ENCODE measurements at regions not wholly inside any gene's neighbourhood (a gene's known extent, or its start where the extent isn't known, plus 50 kb on each side); places are given as distances from the start of the nearest gene placed in this dataset.

DNA sequence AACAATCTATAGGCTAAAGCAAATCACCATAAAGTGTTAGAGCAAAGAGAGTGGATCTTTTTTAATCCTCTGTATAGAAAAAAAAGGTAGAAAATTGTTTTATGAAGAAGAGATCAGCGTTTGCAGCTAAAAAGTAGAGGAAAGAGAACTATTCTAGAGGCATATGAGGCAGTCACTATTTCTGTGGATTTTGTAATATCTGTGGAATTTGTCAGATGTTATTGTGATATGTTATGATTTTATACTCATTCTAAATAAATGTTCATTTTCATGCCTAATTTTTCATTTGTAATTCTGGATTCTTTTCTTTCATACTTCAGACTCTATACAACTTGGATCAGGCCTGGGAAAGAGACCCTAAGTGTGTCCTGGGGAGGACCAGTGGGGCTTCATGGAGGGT is 295.0 kb upstream of the LYZL1 start:
- Histone ChIP-seq H3K79me2 (ENCODE audit: control insufficient read depth, insufficient read depth, low read length) (no peaks in the 10 kb centered on the region), H3K4me3 (no peak overlapping the region), H3K27me3 (ENCODE audit: control insufficient read depth in 2 of 2, insufficient read depth in 2 of 2, low read length in 2 of 2) (peaks cover 8 to 9% of the 10 kb centered on the region in 2 experiments; a peak in 3 of 5 replicates), H3K27ac (ENCODE audit: extremely low read depth, low read depth, low read length) (no peak overlapping the region), H3K4me2 (ENCODE audit: insufficient read depth, low read length) (no peak overlapping the region), H3K9me1 (ENCODE audit: control insufficient read depth, insufficient read depth, low read length) (no peaks in the 10 kb centered on the region), H3K9ac (ENCODE audit: insufficient read depth in 1 of 2, low read depth in 2 of 2, low read length in 2 of 2) (no peak overlapping the region), H3K36me3 (ENCODE audit: control insufficient read depth, insufficient read depth, low read length) (no peaks in the 10 kb centered on the region), H3K9me3 (replicated peaks; ENCODE audit: control insufficient read depth, insufficient read depth, low read depth, low read length) (no peaks in the 10 kb centered on the region; the same call in 1 of the 2 replicates), H4K20me1 (replicated peaks; ENCODE audit: control insufficient read depth, insufficient read depth, low read length) (no peaks in the 10 kb centered on the region), H2AFZ (ENCODE audit: low read depth, low read length) (no peak overlapping the region), H3K4me1 (replicated peaks in 1 of 2; ENCODE audit: control insufficient read depth in 2 of 2, insufficient read depth in 2 of 2, low read length in 2 of 2) (no peaks in the 10 kb centered on the region; a peak in 2 of 5 replicates)
- no peak for ATAC-seq
- 8% methylated on average over 1 of the region's 1 CpG for WGBS (ENCODE audit: insufficient coverage, low coverage, missing lambda C conversion rate)
- no TSS peak for BruUV-seq (replicated peaks)
- POLR2A ChIA-PET = no interaction called here
- intact Hi-C loops (cut with micrococcal nuclease) (loop anchor here (10.0 kb wide), 1 partner anchor 311 kb away; no protein-coding TSS in a partner anchor), in situ Hi-C loops (cut with MboI) (no loop called here)
- TF ChIP-seq PTBP1 (IDR thresholded peaks at IDR 0.05; ENCODE audit: low read depth, low read length) (no peak), SLC30A9 (CRISPR knock-in tag; IDR thresholded peaks at IDR 0.05) (no peak), CREM (IDR thresholded peaks at IDR 0.05; ENCODE audit: low read depth) (no peak), ZNF253 (CRISPR knock-in tag; conservative IDR thresholded peaks at IDR 0.05) (no peak), MYBL2 (IDR thresholded peaks at IDR 0.05; ENCODE audit: low read depth) (no peak), MYBL2 (CRISPR knock-in tag; IDR thresholded peaks at IDR 0.05; ENCODE audit: borderline replicate concordance) (no peak), ZFPM2 (CRISPR knock-in tag; IDR thresholded peaks at IDR 0.05) (no peak), ZNF717 (CRISPR knock-in tag; IDR thresholded peaks at IDR 0.05) (no peak), RB1 (IDR thresholded peaks at IDR 0.05; ENCODE audit: low read depth) (no peak), POU5F1 (IDR thresholded peaks at IDR 0.05; ENCODE audit: borderline replicate concordance, low read depth, low read length, partially characterized antibody) (no peak), STAT5B (CRISPR knock-in tag; IDR thresholded peaks at IDR 0.05) (no peak)
- TF ChIP-seq, protein P1, sequence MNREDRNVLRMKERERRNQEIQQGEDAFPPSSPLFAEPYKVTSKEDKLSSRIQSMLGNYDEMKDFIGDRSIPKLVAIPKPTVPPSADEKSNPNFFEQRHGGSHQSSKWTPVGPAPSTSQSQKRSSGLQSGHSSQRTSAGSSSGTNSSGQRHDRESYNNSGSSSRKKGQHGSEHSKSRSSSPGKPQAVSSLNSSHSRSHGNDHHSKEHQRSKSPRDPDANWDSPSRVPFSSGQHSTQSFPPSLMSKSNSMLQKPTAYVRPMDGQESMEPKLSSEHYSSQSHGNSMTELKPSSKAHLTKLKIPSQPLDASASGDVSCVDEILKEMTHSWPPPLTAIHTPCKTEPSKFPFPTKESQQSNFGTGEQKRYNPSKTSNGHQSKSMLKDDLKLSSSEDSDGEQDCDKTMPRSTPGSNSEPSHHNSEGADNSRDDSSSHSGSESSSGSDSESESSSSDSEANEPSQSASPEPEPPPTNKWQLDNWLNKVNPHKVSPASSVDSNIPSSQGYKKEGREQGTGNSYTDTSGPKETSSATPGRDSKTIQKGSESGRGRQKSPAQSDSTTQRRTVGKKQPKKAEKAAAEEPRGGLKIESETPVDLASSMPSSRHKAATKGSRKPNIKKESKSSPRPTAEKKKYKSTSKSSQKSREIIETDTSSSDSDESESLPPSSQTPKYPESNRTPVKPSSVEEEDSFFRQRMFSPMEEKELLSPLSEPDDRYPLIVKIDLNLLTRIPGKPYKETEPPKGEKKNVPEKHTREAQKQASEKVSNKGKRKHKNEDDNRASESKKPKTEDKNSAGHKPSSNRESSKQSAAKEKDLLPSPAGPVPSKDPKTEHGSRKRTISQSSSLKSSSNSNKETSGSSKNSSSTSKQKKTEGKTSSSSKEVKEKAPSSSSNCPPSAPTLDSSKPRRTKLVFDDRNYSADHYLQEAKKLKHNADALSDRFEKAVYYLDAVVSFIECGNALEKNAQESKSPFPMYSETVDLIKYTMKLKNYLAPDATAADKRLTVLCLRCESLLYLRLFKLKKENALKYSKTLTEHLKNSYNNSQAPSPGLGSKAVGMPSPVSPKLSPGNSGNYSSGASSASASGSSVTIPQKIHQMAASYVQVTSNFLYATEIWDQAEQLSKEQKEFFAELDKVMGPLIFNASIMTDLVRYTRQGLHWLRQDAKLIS (CRISPR knock-in tag; IDR thresholded peaks at IDR 0.05) = no peak
- TF ChIP-seq, protein P2, sequence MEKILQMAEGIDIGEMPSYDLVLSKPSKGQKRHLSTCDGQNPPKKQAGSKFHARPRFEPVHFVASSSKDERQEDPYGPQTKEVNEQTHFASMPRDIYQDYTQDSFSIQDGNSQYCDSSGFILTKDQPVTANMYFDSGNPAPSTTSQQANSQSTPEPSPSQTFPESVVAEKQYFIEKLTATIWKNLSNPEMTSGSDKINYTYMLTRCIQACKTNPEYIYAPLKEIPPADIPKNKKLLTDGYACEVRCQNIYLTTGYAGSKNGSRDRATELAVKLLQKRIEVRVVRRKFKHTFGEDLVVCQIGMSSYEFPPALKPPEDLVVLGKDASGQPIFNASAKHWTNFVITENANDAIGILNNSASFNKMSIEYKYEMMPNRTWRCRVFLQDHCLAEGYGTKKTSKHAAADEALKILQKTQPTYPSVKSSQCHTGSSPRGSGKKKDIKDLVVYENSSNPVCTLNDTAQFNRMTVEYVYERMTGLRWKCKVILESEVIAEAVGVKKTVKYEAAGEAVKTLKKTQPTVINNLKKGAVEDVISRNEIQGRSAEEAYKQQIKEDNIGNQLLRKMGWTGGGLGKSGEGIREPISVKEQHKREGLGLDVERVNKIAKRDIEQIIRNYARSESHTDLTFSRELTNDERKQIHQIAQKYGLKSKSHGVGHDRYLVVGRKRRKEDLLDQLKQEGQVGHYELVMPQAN (IDR thresholded peaks at IDR 0.05; ENCODE audit: borderline replicate concordance) = no peak
- TF ChIP-seq, protein P3, sequence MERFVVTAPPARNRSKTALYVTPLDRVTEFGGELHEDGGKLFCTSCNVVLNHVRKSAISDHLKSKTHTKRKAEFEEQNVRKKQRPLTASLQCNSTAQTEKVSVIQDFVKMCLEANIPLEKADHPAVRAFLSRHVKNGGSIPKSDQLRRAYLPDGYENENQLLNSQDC (CRISPR knock-in tag; IDR thresholded peaks at IDR 0.05) = no peak
- TF ChIP-seq, protein P4, sequence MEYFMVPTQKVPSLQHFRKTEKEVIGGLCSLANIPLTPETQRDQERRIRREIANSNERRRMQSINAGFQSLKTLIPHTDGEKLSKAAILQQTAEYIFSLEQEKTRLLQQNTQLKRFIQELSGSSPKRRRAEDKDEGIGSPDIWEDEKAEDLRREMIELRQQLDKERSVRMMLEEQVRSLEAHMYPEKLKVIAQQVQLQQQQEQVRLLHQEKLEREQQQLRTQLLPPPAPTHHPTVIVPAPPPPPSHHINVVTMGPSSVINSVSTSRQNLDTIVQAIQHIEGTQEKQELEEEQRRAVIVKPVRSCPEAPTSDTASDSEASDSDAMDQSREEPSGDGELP (CRISPR knock-in tag; IDR thresholded peaks at IDR 0.05; ENCODE audit: borderline replicate concordance) = no peak
- CTCF ChIA-PET (ENCODE audit: low intra/inter-chr PET ratio) = interaction anchor here (3.7 kb wide), 1 partner anchor 330 kb away, joined by 22 read pairs; no protein-coding TSS in a partner anchor
- DNase-seq (ENCODE audit: extremely low read depth in 1 of 4, low spot score in 3 of 4) = no peak
- FAIRE-seq = no peak
